ENCODE measurements at regions not wholly inside any gene's neighbourhood (a gene's known extent, or its start where the extent isn't known, plus 50 kb on each side); places are given as distances from the start of the nearest gene placed in this dataset.

DNA sequence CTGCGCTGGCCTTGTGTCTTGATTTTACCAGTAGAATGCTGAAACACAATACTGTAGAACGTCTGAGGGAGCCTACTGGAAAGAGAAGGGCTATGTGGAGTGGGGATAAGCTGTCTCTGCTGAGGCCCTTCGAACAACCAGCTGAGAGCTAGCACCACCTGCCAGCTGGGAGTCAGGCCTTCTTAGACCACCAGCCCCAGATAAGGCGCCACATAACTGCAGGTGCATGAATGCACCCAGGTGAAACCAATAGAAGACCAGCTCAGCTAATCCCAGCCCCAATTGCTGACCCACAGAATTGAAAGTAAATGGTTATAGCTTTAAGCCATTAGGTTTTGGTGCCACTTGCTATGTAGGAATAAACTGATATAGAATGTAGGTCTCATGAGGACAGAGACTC, 438.4 kb downstream of the ADRA2A start:
- no peak overlapping the region for H3K4me3 ChIP-seq (ENCODE audit: low read depth, low read length)
- TF ChIP-seq, protein P1, sequence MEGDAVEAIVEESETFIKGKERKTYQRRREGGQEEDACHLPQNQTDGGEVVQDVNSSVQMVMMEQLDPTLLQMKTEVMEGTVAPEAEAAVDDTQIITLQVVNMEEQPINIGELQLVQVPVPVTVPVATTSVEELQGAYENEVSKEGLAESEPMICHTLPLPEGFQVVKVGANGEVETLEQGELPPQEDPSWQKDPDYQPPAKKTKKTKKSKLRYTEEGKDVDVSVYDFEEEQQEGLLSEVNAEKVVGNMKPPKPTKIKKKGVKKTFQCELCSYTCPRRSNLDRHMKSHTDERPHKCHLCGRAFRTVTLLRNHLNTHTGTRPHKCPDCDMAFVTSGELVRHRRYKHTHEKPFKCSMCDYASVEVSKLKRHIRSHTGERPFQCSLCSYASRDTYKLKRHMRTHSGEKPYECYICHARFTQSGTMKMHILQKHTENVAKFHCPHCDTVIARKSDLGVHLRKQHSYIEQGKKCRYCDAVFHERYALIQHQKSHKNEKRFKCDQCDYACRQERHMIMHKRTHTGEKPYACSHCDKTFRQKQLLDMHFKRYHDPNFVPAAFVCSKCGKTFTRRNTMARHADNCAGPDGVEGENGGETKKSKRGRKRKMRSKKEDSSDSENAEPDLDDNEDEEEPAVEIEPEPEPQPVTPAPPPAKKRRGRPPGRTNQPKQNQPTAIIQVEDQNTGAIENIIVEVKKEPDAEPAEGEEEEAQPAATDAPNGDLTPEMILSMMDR (IDR thresholded peaks at IDR 0.05; ENCODE audit: low read depth, low read length): no peak

DNA sequence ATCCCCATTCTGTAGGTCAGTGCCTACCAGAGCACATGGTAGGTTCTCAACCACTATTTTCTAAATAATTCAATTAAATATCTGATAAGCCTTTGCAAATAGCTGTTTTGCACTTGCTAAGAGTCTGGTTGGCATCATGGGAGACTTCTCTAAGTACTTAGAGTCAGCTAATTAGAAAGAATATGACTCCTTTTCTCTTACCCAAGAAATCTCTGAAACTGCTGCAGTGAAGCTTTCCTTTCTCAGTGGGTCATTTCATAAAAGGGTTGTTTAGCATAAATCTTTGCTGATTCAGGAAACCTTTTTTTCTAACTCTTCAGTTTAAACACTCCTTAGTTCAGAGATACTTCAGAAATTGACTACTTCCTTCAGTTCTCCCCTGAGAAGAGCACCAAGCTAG, 438.9 kb downstream of the ADRA2A start:
- H3K4me3 ChIP-seq (ENCODE audit: low read depth, low read length): no peak overlapping the region
- TF ChIP-seq, protein P1 (IDR thresholded peaks at IDR 0.05; ENCODE audit: low read depth, low read length): no peak

DNA sequence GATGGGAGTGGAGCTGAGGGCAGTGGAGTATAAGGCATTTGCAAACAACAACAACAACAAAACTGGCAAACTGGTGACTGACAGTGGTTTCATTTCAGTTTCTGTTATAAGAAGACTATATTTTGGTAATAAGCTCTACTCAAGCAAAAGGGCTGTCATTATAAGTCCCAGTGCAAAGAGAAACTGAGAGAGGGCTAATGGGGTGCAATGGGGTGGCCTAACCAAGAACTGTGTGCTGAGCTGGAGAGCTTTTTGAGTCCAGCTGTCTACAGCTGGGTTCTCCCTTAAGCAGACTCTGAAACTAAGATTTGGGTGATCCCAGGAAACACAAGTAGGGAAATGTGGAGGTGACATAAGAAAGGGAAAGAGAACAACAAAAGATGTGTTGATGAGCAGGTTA, 439.3 kb downstream of the ADRA2A start:
- TF ChIP-seq, protein P1 (IDR thresholded peaks at IDR 0.05; ENCODE audit: low read depth, low read length): no peak
- H3K4me3 ChIP-seq (ENCODE audit: low read depth, low read length): no peak overlapping the region

DNA sequence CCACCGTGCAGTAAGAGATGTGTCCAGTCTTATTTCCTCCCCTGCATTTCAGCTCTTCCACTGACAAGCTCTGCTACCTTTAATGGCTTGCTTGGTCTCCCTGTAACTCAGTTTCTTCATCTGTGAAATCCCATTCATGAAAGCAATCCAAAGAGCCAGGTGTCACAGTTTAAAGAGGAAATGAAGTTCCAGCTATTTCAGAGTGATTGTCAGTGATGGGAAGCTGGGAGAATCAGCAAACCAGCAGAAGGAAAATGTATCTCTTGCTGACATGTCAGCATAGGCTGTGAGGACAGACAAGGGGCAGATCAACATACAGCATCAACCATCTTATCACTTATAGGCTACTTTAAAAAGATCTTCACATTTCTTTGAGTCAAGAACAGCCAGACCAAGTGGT, 445.3 kb downstream of the ADRA2A start:
- TF ChIP-seq, protein P1 (IDR thresholded peaks at IDR 0.05; ENCODE audit: low read depth, low read length): no peak
- H3K4me3 ChIP-seq (ENCODE audit: low read depth, low read length): no peak overlapping the region

DNA sequence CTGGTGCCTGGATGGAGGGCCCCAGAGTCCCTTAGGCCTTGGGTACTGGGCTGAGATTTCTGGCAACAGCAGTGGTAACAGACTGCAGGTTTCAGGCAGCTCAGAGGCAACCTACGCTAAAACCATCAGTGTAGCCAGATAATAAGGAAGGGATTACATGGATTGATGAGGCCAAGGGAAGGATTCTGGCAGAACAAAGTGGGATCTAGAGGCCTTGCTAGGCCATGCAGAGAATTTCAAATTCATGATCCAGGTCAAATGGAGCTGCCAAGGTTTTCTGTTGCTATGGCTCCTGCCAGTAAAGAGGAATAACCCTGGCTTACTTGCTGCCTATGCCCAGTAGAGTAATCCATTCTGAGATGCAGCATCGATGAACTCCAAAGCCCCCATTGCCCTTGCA, 445.7 kb downstream of the ADRA2A start:
- TF ChIP-seq, protein P1 (IDR thresholded peaks at IDR 0.05; ENCODE audit: low read depth, low read length): no peak
- no peak overlapping the region for H3K4me3 ChIP-seq (ENCODE audit: low read depth, low read length)

DNA sequence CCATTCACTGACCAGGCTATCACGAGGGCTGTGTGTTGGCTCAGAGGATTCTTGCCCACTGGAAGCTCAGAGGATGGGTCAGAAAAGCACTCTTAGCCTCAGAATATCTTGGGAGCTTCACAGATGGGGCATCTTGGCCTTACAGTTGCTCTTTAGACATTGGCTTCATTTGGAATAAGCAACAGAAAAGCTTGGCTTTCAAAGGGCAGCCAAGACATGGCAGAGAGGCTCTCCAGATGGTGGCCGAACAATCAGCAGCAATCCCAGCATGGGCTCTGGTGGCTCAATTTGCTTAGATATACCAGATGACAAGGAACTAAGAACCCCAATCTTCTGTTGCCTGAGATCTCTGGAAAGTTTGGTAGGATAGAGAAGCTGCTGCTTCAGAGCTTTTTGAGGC, 446.2 kb downstream of the ADRA2A start:
- TF ChIP-seq, protein P1 (IDR thresholded peaks at IDR 0.05; ENCODE audit: low read depth, low read length): no peak
- no peak overlapping the region for H3K4me3 ChIP-seq (ENCODE audit: low read depth, low read length)

DNA sequence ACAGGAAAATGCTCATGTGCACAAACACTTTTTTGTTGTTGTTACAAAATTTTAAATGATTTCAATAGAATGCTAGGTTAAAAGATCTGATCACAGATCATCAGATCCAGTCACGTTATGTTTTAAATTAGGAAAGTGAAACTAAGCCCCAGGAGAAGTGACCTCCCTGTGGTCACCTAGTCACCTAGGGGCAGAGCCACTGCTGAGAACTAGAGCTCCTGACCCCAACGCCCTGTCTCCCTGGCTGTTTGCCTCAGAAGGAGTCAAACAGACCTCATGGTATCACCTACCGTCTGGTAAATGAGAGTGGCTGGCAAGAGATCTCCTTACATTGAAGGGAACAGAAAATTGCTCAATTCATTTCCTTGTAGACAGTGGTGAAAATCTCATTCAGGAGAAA, 447.3 kb downstream of the ADRA2A start:
- TF ChIP-seq, protein P1 (IDR thresholded peaks at IDR 0.05; ENCODE audit: low read depth, low read length): no peak
- no peak overlapping the region for H3K4me3 ChIP-seq (ENCODE audit: low read depth, low read length)

Measured in WI38 (cell line).